Liver (tissue), 8 donors: ENCODE measurements at regions not wholly inside any gene's neighbourhood (a gene's known extent, or its start where the extent isn't known, plus 50 kb on each side); places are given as distances from the start of the nearest gene placed in this dataset.

Experiments used
- DNase-seq: peaks from one replicate; pipeline ENCODE4 v3.0.0-alpha.2; 2017; ENCODE audit warnings: low spot score
- H3K27ac ChIP-seq, 2 donors: one replicate each; pipeline ENCODE4 v1.7.0; 2013; ENCODE audit warnings: inconsistent platforms in 2 of 2, low read length in 2 of 2, control low read depth in 1 of 2, low read depth in 1 of 2, mild to moderate bottlenecking in 1 of 2
- H3K27me3 ChIP-seq, 4 donors: one replicate each; pipeline versions ENCODE4 v1.6.1 to v1.7.0; 2013; ENCODE audit warnings: low read length in 3 of 4, inconsistent platforms in 1 of 4, mild to moderate bottlenecking in 1 of 4, moderate library complexity in 1 of 4; ENCODE audit not compliant: control insufficient read depth in 4 of 4, insufficient read depth in 4 of 4
- H3K36me3 ChIP-seq, 4 donors: one replicate each; pipeline versions ENCODE4 v1.6.1 to v1.7.0; 2013; ENCODE audit warnings: low read length in 3 of 4, mild to moderate bottlenecking in 3 of 4, low read depth in 1 of 4, moderate library complexity in 1 of 4; ENCODE audit not compliant: control insufficient read depth in 4 of 4, insufficient read depth in 3 of 4
- H3K4me1 ChIP-seq, 4 donors: one replicate each; pipeline versions ENCODE4 v1.6.1 to v1.7.0; 2013; ENCODE audit warnings: low read length in 3 of 4, mild to moderate bottlenecking in 3 of 4, moderate library complexity in 1 of 4; ENCODE audit not compliant: control insufficient read depth in 4 of 4, insufficient read depth in 4 of 4
- H3K4me3 ChIP-seq, 3 donors: one replicate each; pipeline versions ENCODE4 v1.6.1 to v1.7.0; 2013; ENCODE audit warnings: low read length in 3 of 3, control low read depth in 1 of 3, low read depth in 1 of 3, mild to moderate bottlenecking in 1 of 3
- H3K9ac ChIP-seq, 2 donors: one replicate each; pipeline ENCODE4 v1.7.0; 2013; ENCODE audit warnings: low read length in 2 of 2, mild to moderate bottlenecking in 2 of 2, moderate library complexity in 2 of 2, control low read depth in 1 of 2, low read depth in 1 of 2
- H3K9me3 ChIP-seq, 4 donors: one replicate each; pipeline versions ENCODE4 v1.6.1 to v1.7.0; 2013; ENCODE audit warnings: low read length in 3 of 4; ENCODE audit not compliant: control insufficient read depth in 4 of 4
- EGR1 ChIP-seq, 2 donors: IDR thresholded peaks; 2 replicates each; pipeline ENCODE4 v1.6.1; 2016 to 2018; ENCODE audit warnings: antibody characterized with exemption in 2 of 2, low read depth in 2 of 2
- FOXA2 ChIP-seq: IDR thresholded peaks from 2 replicates; pipeline ENCODE4 v1.6.1; 2016; ENCODE audit warnings: antibody characterized with exemption
- GABPA ChIP-seq, 2 donors: IDR thresholded peaks in 1 of 2; conservative IDR thresholded peaks in 1 of 2; 2 replicates each; pipeline ENCODE4 v1.6.1; 2016; ENCODE audit warnings: antibody characterized with exemption in 2 of 2, mild to moderate bottlenecking in 1 of 2, moderate library complexity in 1 of 2
- HNF4A ChIP-seq, 2 donors: conservative IDR thresholded peaks; 2 replicates each; pipeline ENCODE4 v1.6.1; 2016; ENCODE audit warnings: antibody characterized with exemption in 2 of 2, mild to moderate bottlenecking in 2 of 2
- HNF4G ChIP-seq: IDR thresholded peaks from 2 replicates; pipeline ENCODE4 v1.6.1; 2016; ENCODE audit warnings: antibody characterized with exemption
- JUND ChIP-seq, 2 donors: IDR thresholded peaks; 2 replicates each; pipeline ENCODE4 v1.6.1; 2016; ENCODE audit warnings: antibody characterized with exemption in 2 of 2
- NR2F2 ChIP-seq: IDR thresholded peaks from 2 replicates; pipeline ENCODE4 v1.6.1; 2016; ENCODE audit warnings: antibody characterized with exemption
- SP1 ChIP-seq: IDR thresholded peaks from 2 replicates; pipeline ENCODE4 v1.6.1; 2018; ENCODE audit warnings: antibody characterized with exemption, mild to moderate bottlenecking
- TAF1 ChIP-seq: conservative IDR thresholded peaks from 2 replicates; pipeline ENCODE4 v1.6.1; 2016; ENCODE audit warnings: antibody characterized with exemption, mild to moderate bottlenecking
- YY1 ChIP-seq: IDR thresholded peaks from 2 replicates; pipeline ENCODE4 v1.6.1; 2016; ENCODE audit warnings: antibody characterized with exemption, mild to moderate bottlenecking
- WGBS: extraction: QIAGEN DNeasy Blood & Tissue Kit; methylation state at CpG from one replicate; pipeline ENCODE4 v1.1.7; 2013; 5-methylcytosine and 5-hydroxymethylcytosine counted together
- TF ChIP-seq, protein P1 (sequence below): IDR thresholded peaks from 2 replicates; pipeline ENCODE4 v1.6.1; 2016; ENCODE audit warnings: antibody characterized with exemption
- TF ChIP-seq, protein P2 (sequence below): IDR thresholded peaks from 2 replicates; pipeline ENCODE4 v1.6.1; 2016; ENCODE audit warnings: antibody characterized with exemption
- TF ChIP-seq, protein P3 (sequence below): IDR thresholded peaks from 2 replicates; pipeline ENCODE4 v1.6.1; 2016; ENCODE audit warnings: antibody characterized with exemption, mild to moderate bottlenecking
- TF ChIP-seq, protein P4 (sequence below): fragments of 150-350 bp; IDR thresholded peaks from 2 replicates; pipeline ENCODE4 v1.5.1; 2017; ENCODE audit warnings: improper control_type of control experiment, low read depth, low read length; ENCODE audit not compliant: missing input control
- TF ChIP-seq, protein P5 (sequence below): IDR thresholded peaks from 2 replicates; pipeline ENCODE4 v1.6.1; 2016; ENCODE audit warnings: antibody characterized with exemption
- donor health status: healthy.
- donor health status: healthy.
- donor health status: healthy.
- donor health status: healthy.
- donor health status: healthy.

DNA sequence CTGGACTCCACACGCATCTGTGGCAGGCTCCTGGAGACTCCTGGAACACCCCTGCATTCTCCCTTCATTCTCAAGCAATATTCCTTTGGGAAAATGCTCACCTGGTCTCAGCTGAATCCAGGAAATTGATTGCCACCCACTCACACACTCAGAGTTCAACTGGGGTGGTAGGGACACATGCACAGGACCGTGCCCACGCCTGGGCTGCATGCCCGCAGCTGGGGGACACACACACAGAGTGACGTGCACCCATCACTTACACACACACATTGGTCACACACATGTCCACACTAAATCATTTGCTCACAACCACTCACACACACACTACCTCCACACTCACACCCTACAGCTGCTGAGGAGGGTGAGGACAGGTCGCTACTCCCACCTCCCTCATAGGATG lies 84.8 kb downstream of the ENGASE start:
- no peak overlapping the region for H3K4me3 ChIP-seq
- WGBS = 70% methylated on average over 6 of the region's 6 CpGs
- no peaks in the 10 kb centered on the region for H3K36me3 ChIP-seq
- peaks cover 0 to 3% (median 2%) of the 10 kb centered on the region in 4 donors for H3K27me3 ChIP-seq
- H3K9me3 ChIP-seq = no peaks in the 10 kb centered on the region
- no peaks in the 10 kb centered on the region for H3K4me1 ChIP-seq
- no peak for DNase-seq
- H3K9ac ChIP-seq = no peak overlapping the region
- H3K27ac ChIP-seq = no peak overlapping the region
- TF ChIP-seq GABPA (IDR thresholded peaks at IDR 0.05 in 1 of 2, conservative IDR thresholded peaks at IDR 0.05 in 1 of 2) (no peak), HNF4G (no peak), YY1 (no peak), TAF1 (no peak), NR2F2 (no peak), EGR1 (IDR thresholded peaks at IDR 0.05; ENCODE audit: low read depth in 2 of 2) (no peak), FOXA2 (no peak), JUND (IDR thresholded peaks at IDR 0.05) (no peak), SP1 (no peak), HNF4A (conservative IDR thresholded peaks at IDR 0.05) (no peak)
- TF ChIP-seq, protein P1, sequence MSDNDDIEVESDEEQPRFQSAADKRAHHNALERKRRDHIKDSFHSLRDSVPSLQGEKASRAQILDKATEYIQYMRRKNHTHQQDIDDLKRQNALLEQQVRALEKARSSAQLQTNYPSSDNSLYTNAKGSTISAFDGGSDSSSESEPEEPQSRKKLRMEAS = no peak
- TF ChIP-seq, protein P2, sequence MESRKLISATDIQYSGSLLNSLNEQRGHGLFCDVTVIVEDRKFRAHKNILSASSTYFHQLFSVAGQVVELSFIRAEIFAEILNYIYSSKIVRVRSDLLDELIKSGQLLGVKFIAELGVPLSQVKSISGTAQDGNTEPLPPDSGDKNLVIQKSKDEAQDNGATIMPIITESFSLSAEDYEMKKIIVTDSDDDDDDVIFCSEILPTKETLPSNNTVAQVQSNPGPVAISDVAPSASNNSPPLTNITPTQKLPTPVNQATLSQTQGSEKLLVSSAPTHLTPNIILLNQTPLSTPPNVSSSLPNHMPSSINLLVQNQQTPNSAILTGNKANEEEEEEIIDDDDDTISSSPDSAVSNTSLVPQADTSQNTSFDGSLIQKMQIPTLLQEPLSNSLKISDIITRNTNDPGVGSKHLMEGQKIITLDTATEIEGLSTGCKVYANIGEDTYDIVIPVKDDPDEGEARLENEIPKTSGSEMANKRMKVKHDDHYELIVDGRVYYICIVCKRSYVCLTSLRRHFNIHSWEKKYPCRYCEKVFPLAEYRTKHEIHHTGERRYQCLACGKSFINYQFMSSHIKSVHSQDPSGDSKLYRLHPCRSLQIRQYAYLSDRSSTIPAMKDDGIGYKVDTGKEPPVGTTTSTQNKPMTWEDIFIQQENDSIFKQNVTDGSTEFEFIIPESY = no peak
- TF ChIP-seq, protein P3, sequence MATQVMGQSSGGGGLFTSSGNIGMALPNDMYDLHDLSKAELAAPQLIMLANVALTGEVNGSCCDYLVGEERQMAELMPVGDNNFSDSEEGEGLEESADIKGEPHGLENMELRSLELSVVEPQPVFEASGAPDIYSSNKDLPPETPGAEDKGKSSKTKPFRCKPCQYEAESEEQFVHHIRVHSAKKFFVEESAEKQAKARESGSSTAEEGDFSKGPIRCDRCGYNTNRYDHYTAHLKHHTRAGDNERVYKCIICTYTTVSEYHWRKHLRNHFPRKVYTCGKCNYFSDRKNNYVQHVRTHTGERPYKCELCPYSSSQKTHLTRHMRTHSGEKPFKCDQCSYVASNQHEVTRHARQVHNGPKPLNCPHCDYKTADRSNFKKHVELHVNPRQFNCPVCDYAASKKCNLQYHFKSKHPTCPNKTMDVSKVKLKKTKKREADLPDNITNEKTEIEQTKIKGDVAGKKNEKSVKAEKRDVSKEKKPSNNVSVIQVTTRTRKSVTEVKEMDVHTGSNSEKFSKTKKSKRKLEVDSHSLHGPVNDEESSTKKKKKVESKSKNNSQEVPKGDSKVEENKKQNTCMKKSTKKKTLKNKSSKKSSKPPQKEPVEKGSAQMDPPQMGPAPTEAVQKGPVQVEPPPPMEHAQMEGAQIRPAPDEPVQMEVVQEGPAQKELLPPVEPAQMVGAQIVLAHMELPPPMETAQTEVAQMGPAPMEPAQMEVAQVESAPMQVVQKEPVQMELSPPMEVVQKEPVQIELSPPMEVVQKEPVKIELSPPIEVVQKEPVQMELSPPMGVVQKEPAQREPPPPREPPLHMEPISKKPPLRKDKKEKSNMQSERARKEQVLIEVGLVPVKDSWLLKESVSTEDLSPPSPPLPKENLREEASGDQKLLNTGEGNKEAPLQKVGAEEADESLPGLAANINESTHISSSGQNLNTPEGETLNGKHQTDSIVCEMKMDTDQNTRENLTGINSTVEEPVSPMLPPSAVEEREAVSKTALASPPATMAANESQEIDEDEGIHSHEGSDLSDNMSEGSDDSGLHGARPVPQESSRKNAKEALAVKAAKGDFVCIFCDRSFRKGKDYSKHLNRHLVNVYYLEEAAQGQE = no peak
- TF ChIP-seq, protein P4, sequence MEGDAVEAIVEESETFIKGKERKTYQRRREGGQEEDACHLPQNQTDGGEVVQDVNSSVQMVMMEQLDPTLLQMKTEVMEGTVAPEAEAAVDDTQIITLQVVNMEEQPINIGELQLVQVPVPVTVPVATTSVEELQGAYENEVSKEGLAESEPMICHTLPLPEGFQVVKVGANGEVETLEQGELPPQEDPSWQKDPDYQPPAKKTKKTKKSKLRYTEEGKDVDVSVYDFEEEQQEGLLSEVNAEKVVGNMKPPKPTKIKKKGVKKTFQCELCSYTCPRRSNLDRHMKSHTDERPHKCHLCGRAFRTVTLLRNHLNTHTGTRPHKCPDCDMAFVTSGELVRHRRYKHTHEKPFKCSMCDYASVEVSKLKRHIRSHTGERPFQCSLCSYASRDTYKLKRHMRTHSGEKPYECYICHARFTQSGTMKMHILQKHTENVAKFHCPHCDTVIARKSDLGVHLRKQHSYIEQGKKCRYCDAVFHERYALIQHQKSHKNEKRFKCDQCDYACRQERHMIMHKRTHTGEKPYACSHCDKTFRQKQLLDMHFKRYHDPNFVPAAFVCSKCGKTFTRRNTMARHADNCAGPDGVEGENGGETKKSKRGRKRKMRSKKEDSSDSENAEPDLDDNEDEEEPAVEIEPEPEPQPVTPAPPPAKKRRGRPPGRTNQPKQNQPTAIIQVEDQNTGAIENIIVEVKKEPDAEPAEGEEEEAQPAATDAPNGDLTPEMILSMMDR = no peak
- TF ChIP-seq, protein P5, sequence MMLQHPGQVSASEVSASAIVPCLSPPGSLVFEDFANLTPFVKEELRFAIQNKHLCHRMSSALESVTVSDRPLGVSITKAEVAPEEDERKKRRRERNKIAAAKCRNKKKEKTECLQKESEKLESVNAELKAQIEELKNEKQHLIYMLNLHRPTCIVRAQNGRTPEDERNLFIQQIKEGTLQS = no peak

DNA sequence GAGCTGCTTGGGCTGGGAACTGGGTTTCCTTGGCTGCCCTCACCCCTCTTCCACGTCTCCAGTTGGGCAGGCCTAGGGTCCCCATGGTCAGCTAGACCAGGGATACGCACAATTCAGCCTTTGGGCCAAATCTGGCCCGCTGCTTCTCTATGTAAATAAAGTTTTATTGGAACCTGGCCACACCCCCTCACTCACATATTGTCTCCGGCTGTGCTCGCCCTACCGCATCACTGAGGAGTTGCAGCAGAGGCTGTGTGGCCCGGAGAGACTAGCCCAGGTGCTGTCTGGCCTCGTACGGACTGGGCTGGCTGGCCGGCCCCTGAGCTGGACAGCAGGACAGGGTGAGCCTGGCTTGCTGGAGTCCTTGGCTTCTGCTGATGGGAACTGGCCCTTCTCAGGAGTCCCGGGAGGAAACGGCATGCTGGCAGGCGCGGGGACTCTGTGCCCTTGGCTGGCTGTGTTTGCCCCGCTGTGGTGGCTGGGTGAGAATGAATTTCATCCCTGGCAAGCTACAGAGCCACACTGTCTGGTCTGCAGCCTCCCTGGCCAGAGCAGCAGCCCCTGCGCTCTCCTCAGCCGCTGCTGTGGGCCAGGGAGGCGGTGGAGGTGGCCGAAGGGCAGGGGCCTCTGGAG lies 82.0 kb downstream of the ENGASE start:
- TF ChIP-seq HNF4G = no peak
- no peak for TF ChIP-seq HNF4A (conservative IDR thresholded peaks at IDR 0.05)
- TF ChIP-seq, protein P4 = no peak
- no peak for TF ChIP-seq SP1
- no peak for TF ChIP-seq NR2F2
- no peak for TF ChIP-seq YY1
- TF ChIP-seq, protein P5 = no peak
- TF ChIP-seq JUND (IDR thresholded peaks at IDR 0.05) = no peak
- no peak for TF ChIP-seq EGR1 (IDR thresholded peaks at IDR 0.05; ENCODE audit: low read depth in 2 of 2)
- TF ChIP-seq, protein P2 = no peak
- Histone ChIP-seq H3K27ac (no peak overlapping the region), H3K27me3 (peaks cover 0 to 3% (median 2%) of the 10 kb centered on the region in 4 donors), H3K36me3 (no peaks in the 10 kb centered on the region), H3K9me3 (no peaks in the 10 kb centered on the region), H3K4me3 (no peak overlapping the region), H3K9ac (no peak overlapping the region), H3K4me1 (no peaks in the 10 kb centered on the region)
- WGBS = 72% methylated on average over 19 of the region's 19 CpGs
- DNase-seq = no peak
